Activated B cell treated with CpG ODN at 0.5 μM for 24 hours (primary cell): ENCODE measurements at regions not wholly inside any gene's neighbourhood (a gene's known extent, or its start where the extent isn't known, plus 50 kb on each side); places are given as distances from the start of the nearest gene placed in this dataset.
"Not testable (repeated sequence)": the region's sequence is repeated elsewhere in the genome, so short reads cannot be mapped to it uniquely, and the experiment has no call there.

ENCODE experiments used
- ATAC-seq: fragments of 200-7000 bp; cut with Tn5 transposase; one replicate; pipeline ENCODE4 v1.10.0; 2021; ENCODE audit warnings: low read depth, mild to moderate bottlenecking, moderate library complexity
- CTCF ChIA-PET: fragments of 350-600 bp; sonication (Branson Sonifier 250); formaldehyde crosslinking; loops from one replicate; lab custom pipeline; 2021; ENCODE audit warnings: antibody characterized with exemption; lab: Charles Lee
- POLR2A ChIA-PET: fragments of 350-600 bp; sonication (Branson Sonifier 250); formaldehyde crosslinking; loops from one replicate; lab custom pipeline; 2021; ENCODE audit warnings: antibody characterized with exemption; lab: Charles Lee
- DNase-seq: peaks from one replicate; pipeline ENCODE4 v3.0.0; 2022
- H3K27ac Mint-ChIP-seq: one replicate; pipeline ENCODE4 v1.8.0; 2020; ENCODE audit warnings: mixed read lengths
- H3K27me3 Mint-ChIP-seq: one replicate; pipeline ENCODE4 v1.8.0; 2021; ENCODE audit warnings: mixed read lengths
- H3K36me3 Mint-ChIP-seq: one replicate; pipeline ENCODE4 v1.8.0; 2021; ENCODE audit warnings: low read depth, mixed read lengths
- H3K4me1 Mint-ChIP-seq: one replicate; pipeline ENCODE4 v1.8.0; 2021; ENCODE audit warnings: mixed read lengths
- H3K4me3 Mint-ChIP-seq: one replicate; pipeline ENCODE4 v1.8.0; 2020; ENCODE audit warnings: mild to moderate bottlenecking, mixed read lengths
- H3K9me3 Mint-ChIP-seq: one replicate; pipeline ENCODE4 v1.8.0; 2020; ENCODE audit warnings: mixed read lengths
- intact Hi-C: fragments of 100-400 bp; cut with micrococcal nuclease; formaldehyde crosslinking; loops from one replicate; pipeline ENCODE4 v1.15.1; 2024
- TF ChIP-seq, protein P1 (sequence below): fragments of 200-600 bp; IDR thresholded peaks from one replicate; pipeline ENCODE4 v1.8.0; 2022; ENCODE audit warnings: antibody characterized with exemption, mild to moderate bottlenecking

DNA sequence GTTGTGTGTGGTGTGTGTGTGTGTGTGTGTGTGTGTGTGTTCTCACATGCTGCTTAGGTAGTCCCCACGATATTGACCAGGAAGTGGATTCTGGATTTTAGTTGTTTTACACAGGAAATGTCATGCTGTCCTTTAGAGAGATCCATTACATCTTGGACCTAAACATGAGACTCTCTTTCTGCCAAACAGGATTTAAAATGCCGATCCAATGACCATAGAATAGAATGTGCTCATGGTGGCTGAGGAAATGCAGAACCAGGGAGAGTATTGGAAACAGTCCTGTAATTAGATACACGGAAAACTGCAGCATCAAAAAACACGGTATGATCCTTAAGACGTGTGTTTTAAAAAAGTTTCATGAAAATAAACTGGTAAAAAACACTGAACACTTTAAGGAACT lies 347.8 kb upstream of the FRG1 start:
- TF ChIP-seq, protein P1, sequence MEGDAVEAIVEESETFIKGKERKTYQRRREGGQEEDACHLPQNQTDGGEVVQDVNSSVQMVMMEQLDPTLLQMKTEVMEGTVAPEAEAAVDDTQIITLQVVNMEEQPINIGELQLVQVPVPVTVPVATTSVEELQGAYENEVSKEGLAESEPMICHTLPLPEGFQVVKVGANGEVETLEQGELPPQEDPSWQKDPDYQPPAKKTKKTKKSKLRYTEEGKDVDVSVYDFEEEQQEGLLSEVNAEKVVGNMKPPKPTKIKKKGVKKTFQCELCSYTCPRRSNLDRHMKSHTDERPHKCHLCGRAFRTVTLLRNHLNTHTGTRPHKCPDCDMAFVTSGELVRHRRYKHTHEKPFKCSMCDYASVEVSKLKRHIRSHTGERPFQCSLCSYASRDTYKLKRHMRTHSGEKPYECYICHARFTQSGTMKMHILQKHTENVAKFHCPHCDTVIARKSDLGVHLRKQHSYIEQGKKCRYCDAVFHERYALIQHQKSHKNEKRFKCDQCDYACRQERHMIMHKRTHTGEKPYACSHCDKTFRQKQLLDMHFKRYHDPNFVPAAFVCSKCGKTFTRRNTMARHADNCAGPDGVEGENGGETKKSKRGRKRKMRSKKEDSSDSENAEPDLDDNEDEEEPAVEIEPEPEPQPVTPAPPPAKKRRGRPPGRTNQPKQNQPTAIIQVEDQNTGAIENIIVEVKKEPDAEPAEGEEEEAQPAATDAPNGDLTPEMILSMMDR = no peak

GRCh38 chr4:189597341-189597740 lies 343.3 kb upstream of the FRG1 start:
- ChIA-PET POLR2A (no interaction called here), CTCF (no interaction called here)
- H3K27ac Mint-ChIP-seq = no peak overlapping the region
- H3K9me3 Mint-ChIP-seq = peaks cover 4% of the 10 kb centered on the region
- H3K4me1 Mint-ChIP-seq = no peaks in the 10 kb centered on the region
- H3K4me3 Mint-ChIP-seq = no peak overlapping the region
- no peaks in the 10 kb centered on the region for H3K36me3 Mint-ChIP-seq
- TF ChIP-seq, protein P1 = no peak
- no peaks in the 10 kb centered on the region for H3K27me3 Mint-ChIP-seq
- no peak for DNase-seq
- intact Hi-C loops = no loop called here
- no peak for ATAC-seq

More for the DNA sequence above, 347.8 kb upstream of the FRG1 start:
- DNase-seq (no peak), ATAC-seq (no peak)
- intact Hi-C loops = no loop called here
- Mint-ChIP-seq H3K27ac (no peak overlapping the region), H3K9me3 (peaks cover 4% of the 10 kb centered on the region), H3K27me3 (no peaks in the 10 kb centered on the region), H3K4me3 (no peak overlapping the region), H3K36me3 (no peaks in the 10 kb centered on the region), H3K4me1 (no peaks in the 10 kb centered on the region)
- CTCF ChIA-PET = no interaction called here
- POLR2A ChIA-PET = no interaction called here

DNA sequence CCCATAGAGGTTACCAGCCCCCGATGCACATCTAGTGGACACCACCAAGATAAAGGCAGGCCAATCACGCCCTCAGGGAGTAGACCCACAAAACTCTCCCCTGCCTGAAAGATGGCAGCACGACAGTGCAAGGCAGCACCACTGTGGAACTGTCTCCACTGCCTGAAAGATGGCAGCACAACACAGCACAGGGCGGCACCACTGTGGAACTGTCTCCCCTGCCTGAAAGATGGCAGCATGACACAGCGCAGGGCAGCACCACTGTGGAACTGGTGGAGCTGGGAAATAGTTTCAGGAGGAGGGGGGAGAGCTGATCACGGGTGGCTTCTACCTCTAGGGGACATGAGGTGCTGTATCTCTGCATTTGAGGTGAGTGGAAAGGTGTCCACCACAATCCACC lies 340.4 kb upstream of the FRG1 start:
- ChIA-PET POLR2A (no interaction called here), CTCF (no interaction called here)
- no peaks in the 10 kb centered on the region for H3K4me1 Mint-ChIP-seq
- H3K9me3 Mint-ChIP-seq = peaks cover 2% of the 10 kb centered on the region
- no peaks in the 10 kb centered on the region for H3K36me3 Mint-ChIP-seq
- no peaks in the 10 kb centered on the region for H3K27me3 Mint-ChIP-seq
- ATAC-seq (no peak), DNase-seq (no peak)
- no peak overlapping the region for H3K27ac Mint-ChIP-seq
- no peak overlapping the region for H3K4me3 Mint-ChIP-seq
- intact Hi-C loops = no loop called here
- TF ChIP-seq, protein P1 = no peak

DNA sequence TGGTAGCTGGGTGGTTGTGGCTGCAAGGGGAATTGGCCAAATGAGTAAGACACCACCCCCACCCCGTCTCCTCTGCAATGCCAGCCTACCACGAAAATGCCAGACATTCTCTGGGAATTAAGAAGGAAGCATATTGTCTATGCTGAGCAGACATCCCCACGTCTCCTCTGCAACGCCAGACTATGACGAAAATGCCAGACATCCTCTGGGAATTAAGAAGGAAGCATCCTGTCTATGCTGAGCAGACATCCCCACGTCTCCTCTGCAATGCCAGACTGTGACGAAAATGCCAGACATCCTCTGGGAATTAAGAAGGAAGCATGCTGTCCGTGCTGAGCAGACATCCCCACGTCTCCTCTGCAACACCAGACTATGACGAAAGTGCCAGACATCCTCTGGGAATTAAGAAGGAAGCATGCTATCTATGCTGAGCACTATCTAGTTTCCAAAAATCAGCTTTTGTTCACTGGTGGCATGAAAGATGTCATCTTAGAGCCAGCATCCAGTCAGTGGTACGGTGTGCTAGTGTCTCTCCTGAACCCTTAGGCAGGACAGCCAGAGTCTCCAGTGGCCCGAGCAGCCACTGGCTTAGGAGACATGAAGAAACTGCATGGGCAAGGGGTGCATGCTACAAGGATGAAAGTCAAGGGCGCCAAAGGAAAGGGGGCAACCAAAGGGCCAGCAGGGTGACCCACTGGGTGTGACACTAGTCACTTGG lies 339.8 kb upstream of the FRG1 start:
- no peaks in the 10 kb centered on the region for H3K27me3 Mint-ChIP-seq
- H3K27ac Mint-ChIP-seq = no peak overlapping the region
- no peak for DNase-seq
- CTCF ChIA-PET = no interaction called here
- no peaks in the 10 kb centered on the region for H3K36me3 Mint-ChIP-seq
- TF ChIP-seq, protein P1 = no peak
- no peak for ATAC-seq
- intact Hi-C loops = no loop called here
- POLR2A ChIA-PET = no interaction called here
- H3K9me3 Mint-ChIP-seq = peaks cover 2% of the 10 kb centered on the region
- H3K4me3 Mint-ChIP-seq = no peak overlapping the region
- H3K4me1 Mint-ChIP-seq = no peaks in the 10 kb centered on the region

DNA sequence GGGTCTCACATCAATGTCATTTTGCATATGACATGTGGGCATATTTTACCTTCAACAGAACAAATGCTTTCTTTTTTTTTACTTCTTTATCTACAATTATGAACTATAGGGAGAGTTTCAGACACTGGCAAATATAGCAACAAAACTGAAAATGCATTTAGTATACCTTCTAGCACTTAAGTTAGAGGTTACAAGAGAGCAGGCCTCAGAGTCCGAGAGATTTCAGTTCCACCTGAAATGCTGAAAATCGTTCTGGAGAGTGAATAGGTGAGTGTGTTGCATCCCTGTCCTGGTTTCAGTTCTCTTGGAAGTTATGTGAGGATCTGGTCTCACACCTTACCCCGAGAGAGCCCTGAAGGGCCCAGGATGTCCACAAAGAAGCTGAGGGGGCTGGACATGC lies 337.8 kb upstream of the FRG1 start:
- DNase-seq, POLR2A ChIA-PET: not testable (repeated sequence)

GRCh38 chr4:189610571-189610970 lies 330.1 kb upstream of the FRG1 start:
- ATAC-seq, CTCF ChIA-PET, H3K4me3 Mint-ChIP-seq, intact Hi-C loops, H3K27ac Mint-ChIP-seq, H3K9me3 Mint-ChIP-seq, H3K27me3 Mint-ChIP-seq, H3K36me3 Mint-ChIP-seq, POLR2A ChIA-PET, DNase-seq, H3K4me1 Mint-ChIP-seq: not testable (repeated sequence)

More for the DNA sequence above, 337.8 kb upstream of the FRG1 start:
- H3K36me3 Mint-ChIP-seq, H3K27me3 Mint-ChIP-seq, H3K9me3 Mint-ChIP-seq, H3K4me3 Mint-ChIP-seq, ATAC-seq, CTCF ChIA-PET, intact Hi-C loops, H3K27ac Mint-ChIP-seq, H3K4me1 Mint-ChIP-seq: not testable (repeated sequence)
